Spleen (tissue), 7 donors: ENCODE measurements at regions not wholly inside any gene's neighbourhood (a gene's known extent, or its start where the extent isn't known, plus 50 kb on each side); places are given as distances from the start of the nearest gene placed in this dataset.

Experiments used
- CTCF ChIP-seq, 11 experiments: fragments of 200-600 bp in 7 of 11; fragments of 450-650 bp in 4 of 11; sonication (generic) in 4 of 11; IDR thresholded peaks in 8 of 11; conservative IDR thresholded peaks in 3 of 11; 1 replicate in 7 of 11; 2 replicates in 4 of 11; pipeline versions ENCODE4 v1.4.0 to v1.8.0; 2016 to 2021; ENCODE audit warnings: antibody characterized with exemption in 11 of 11, inconsistent platforms in 4 of 11, mild to moderate bottlenecking in 1 of 11
- POLR2A ChIP-seq, 3 donors: fragments of 450-650 bp; IDR thresholded peaks; one replicate each; pipeline ENCODE4 v1.5.1; 2017; ENCODE audit warnings: antibody characterized with exemption in 3 of 3, mild to moderate bottlenecking in 1 of 3
- POLR2AphosphoS5 ChIP-seq, 3 donors: sonication (generic); formaldehyde crosslinking; IDR thresholded peaks; one replicate each; pipeline ENCODE4 v1.5.1; 2017; ENCODE audit warnings: antibody characterized with exemption in 3 of 3
- donor health status: DM: no; HTN: no; CAD: no; lungs with moderate emphysema.
- donor health status: DM: no; HTN: no; CAD: no.
- donor health status: DM: no; HTN: no; CAD: no.

- TF ChIP-seq CTCF (IDR thresholded peaks at IDR 0.05 in 8 of 11, conservative IDR thresholded peaks at IDR 0.05 in 3 of 11) (no peak), POLR2A (IDR thresholded peaks at IDR 0.05) (no peak), POLR2AphosphoS5 (IDR thresholded peaks at IDR 0.05) (no peak)
Observed at GRCh38 chr12:34203866-34204620, 181.7 kb downstream of the ALG10 start.
